Renal cortical epithelial cell (primary cell): ENCODE measurements at regions not wholly inside any gene's neighbourhood (a gene's known extent, or its start where the extent isn't known, plus 50 kb on each side); places are given as distances from the start of the nearest gene placed in this dataset.

ENCODE experiments used
- DNase-seq: peaks from one replicate; pipeline ENCODE4 v3.0.0-alpha.2; 2011; ENCODE audit warnings: low read depth

- no peak for DNase-seq
Measured at GRCh38 chr22:49264696-49265095, 563.0 kb downstream of the BRD1 start.

DNA sequence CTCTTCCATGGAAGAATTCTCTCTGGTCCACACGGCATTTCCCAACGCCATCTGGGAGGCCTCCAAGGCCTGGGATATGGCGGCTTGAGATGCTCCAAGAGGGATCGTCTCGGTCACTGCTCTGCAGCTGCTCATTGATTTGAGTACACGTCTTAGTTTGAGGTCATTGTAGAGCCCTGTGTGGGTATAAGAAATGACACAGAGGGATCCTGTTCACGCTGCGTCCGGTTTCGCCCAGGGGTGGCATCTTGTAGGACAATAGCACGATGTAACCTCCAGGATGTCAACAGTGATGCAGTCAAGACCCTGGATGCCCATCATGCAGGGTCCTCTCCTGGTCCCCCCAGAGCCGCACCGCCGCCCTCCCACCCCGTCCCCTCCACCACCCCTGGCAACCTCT is 564.6 kb downstream of the BRD1 start:
- no peak for DNase-seq

DNA sequence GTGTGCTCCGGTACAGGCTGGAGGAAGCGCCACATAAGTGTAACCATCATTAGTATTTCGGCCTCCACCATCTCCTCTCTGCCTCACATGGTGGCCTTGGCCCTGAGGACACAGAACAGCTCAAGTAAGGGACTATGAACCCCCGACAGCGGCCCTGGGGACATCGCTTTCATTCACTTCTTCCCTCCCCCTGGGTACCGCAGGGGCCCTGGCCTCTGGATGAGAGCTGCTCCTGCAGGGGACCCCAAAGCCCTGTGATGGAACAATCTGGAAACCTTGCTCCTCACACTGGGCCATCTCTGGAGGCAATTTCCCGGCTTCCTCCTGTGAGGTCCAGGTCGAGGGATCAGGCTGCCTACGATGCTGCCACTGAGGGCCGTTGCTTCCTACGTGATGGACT is 565.5 kb downstream of the BRD1 start:
- no peak for DNase-seq

- no peak for DNase-seq
Measured at GRCh38 chr22:49261616-49262015, 566.1 kb downstream of the BRD1 start.

DNA sequence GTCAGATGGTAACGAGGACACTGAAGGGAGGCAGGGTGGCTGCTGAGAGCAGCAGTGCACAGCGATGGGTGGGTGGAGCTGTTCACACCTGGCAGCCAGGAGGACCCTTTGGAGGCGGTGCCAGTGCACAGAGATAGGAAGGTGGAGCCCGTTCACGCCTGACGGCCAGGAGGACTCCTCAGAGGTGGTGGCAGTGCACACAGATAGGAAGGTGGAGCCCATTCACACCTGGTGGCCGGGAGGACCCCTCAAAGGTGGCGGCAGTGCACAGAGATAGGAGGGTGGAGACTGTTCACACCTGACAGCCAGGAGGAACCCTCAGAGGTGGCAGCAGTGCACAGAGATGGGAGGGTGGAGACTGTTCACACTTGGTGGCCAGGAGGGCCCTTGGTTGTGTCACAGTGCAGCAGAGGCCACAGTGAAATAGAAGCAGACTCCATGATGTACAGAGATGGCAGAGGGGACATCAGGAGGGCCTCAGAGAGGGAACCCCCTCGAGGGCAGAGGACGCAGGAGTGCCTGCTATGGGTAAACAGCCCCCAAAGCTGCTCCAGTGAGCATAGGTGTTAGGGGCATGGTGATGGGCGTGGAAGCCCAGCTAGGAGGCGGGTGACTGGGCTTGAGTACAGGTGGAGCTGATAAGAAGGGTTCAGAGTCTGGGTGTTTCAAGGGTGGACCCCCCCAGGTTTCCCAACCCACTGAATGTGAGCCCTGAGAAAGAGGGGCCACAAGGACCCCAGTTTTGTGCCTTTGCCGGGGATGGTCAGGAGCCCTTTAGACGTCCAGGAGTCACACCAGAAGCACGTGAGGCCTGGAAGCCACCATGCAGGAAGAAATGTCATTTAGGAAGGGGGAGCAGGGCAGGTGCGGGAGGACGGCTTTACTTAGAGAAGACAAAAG is 566.7 kb downstream of the BRD1 start:
- DNase-seq = no peak

DNA sequence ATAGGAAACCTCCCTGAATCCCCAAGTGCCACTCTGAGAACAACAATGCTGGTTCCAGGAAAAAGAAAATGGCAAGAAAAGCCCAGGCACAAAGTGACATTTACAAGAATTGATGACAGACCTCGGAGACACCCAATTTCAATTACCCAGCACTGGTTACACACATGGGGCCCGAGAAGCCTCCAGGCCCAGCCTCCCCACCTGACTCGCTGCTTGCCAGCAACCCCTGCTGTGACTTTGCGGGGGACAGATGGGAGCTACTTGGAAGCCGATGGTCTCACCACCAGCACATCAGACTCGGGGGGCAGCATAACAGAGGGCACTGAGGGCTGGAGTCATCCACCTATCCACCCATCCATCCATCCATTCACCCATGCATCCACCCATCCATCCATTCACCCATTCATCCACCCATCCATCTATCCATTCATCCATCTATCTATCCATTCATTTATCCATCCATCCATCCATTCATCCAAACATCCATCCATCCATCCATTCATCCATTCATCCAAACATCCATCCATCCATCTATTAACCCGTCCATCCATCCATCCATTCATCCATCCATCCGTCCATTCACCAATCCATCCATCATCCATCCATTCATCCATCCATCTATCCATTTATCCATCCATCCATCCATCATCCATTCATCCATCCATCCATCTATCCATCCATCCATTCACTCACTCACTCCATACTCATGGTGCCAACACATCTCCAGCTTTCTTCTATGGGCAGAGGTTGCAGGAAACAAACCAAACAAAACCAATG is 567.6 kb downstream of the BRD1 start:
- DNase-seq = no peak

DNA sequence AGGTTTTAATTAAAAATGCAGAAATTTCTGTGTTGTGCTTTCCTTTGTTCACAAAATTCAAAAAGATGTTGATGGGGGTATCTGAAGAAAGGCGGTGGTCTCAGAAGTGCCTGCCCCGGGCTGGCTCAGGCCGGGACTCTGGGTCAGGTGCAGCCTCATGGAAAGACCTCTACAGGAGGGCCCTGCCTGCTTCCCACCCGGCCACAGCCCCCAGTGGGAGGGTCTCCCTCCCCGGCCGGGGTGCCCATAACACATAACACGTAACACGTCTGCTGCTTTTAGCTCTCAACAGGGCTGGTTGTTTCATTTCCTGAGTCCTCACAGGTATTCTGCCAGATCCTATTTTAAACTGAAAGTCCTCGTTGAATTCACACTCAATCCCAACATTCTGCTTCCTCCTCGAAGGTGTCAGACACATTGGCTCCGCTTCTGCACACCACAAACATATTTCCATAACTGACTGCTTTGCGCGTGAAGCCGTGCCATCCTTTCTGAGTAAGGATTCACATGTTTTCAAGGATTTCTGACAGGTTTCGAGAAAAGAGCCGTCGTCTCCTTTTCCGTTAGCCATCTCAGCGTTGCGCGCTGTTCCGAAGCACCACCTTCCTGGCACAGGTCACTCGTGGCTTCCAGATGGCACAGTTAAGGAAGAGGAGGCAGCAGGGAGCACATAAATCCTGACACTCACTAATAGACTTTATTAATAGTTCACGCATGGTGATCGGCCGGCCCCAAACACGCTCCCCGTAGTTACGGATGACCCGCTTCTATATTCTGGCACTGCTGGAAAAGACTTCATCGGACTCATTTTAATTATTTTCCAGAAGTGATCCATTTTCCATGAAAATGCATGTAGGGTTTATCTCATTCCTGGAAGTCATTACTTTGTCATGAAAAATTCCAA is 569.3 kb downstream of the BRD1 start:
- DNase-seq = no peak

DNA sequence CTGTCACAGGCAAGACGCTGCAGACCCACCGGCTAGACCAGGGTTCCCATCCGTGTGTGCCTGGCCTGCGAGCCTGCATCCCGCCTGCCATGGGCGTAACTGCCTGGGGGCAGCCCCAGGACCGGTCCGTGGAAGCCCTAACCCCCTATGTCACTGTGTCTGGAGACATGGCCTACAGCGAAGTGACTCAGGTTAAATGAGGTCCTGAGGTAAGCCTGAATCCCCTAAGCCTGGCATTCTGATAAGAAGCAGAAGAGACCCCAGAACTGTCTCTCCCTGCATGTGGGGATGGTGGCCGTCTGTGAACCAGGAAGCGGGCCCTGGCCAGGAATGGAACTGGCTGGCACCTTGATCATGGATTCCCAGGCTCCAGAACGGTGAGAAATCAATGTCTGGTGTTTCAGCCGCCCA is 570.1 kb downstream of the BRD1 start:
- no peak for DNase-seq

DNA sequence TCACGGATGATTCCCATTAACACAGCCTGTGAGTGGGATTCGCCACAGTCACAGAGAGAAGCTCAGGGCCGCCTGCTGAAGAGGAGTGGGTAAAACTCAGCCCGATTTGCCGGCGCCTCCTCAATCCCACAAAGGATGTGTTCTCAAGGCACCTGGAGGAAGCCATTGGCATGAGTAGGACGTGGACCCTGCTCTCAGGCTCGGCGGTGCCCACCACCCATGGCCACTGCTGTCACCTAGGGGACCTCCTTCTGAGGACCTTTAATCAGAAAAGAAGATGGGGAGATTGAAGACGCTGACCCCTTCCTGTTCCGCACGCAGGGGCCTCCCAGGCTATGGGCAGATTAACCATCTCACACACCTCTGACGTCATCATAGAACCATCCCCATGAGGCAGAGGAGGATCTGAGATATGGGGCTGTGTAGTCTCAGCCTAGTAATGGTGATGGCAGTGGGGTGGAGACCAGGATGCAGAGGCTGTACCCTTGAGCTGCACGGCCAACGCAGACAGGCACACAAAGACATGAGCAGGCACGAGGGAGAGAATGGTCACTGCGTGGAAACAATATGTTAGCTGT is 571.8 kb downstream of the BRD1 start:
- no peak for DNase-seq

- DNase-seq = no peak
Measured at GRCh38 chr22:49255154-49255553, 572.5 kb downstream of the BRD1 start.

- no peak for DNase-seq
Measured at GRCh38 chr22:49253656-49254055, 574.0 kb downstream of the BRD1 start.

DNA sequence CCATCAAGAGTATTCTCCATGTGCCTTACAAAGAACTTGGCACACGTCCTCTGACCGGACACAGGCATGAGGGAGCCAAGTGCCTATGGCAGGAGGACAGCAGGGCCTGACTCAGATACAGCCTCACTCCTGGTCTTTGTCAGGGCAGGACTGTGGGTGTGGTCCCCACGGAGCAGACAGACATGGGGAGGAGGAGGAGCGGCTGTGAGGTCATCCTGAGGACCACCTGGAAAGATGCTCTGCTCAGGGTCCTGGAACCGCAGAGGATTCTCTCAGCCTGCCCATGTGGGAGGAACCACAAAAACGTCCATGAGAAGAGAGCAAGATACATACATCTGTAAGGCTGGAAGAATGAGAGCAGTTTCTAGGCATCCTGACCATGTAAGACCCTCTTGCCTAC is 576.3 kb downstream of the BRD1 start:
- DNase-seq = no peak

DNA sequence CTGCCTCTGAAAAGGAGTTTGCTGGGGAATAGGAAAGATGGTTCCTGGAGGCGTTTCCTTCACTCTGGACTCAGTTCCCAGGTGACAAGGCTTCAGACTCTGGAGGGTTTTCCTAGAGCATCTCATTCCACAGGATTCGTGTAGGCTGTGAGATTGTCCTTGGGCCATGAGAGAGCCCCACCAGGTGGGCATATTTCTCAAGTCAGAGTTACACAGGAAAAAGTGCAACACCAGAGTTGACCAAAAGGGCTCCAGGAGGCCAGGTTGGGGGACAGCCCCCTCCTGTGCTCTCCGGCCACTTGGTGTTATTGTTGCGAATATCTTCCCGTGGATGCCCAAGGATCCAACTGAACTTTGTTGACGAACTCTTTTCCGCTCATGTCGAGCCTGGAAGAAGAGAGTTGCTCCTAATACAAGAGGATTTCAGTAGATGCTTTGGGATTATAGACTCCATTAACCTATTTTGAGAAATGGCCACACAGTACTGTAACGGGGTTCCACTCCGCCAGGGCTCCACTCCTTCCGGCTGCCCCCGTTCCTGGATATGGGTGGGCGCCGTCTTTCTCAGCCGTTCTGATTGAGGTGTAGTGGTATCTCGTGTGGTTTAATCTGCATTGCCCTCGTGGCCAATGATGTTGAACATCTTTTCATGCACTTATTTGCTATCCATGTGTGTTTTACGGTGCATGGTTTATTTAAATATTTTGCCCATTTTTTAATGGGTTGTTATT is 580.3 kb downstream of the BRD1 start:
- no peak for DNase-seq

DNA sequence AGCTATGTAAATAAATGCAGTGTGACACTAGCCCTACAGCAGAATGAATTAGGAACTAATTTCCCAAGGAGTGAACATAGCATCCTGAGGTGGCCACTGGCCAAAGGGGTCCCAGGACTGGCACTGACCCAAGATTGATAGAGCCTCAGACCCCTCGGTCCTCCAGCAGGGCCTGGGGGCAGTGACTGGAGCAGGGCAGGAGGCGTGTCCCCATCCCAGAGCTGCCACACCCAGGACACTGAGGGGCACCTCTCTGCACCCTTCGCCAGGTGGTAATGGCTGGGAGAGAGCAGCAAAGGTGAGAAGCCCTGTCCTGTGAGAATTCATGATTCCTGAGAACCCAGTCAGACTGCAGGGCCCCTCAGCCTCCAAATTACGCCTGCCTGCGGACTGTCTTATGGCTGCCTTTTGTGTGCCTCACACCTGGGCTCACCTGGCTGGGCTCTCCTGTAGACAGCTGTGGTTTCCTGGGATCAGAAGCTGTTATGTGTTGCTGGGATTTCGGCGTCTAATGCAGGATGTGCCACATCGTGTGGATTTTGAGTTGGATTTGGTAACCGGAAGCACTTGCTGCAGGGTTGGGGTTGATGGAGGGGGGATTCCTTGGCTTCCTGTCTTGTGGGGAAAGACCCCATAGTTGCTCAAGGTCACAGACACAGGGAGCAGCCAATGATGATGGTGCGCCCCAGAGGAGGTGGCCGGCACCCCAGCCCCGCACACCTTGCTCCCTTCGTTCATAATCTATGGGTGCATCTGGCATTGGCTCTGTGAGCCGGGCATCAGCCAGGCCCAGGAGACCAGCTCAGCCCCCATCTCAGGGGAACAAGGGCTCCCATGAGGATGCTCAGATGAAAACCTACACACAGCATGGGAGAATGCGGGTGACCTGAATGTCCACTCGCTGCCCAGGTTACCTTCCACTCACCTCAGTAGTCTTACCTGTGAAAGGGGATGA is 582.9 kb downstream of the BRD1 start:
- DNase-seq = no peak

GRCh38 chr22:49243965-49244364 is 583.7 kb downstream of the BRD1 start:
- no peak for DNase-seq

- no peak for DNase-seq
Measured at GRCh38 chr22:49243335-49243734, 584.3 kb downstream of the BRD1 start.

DNA sequence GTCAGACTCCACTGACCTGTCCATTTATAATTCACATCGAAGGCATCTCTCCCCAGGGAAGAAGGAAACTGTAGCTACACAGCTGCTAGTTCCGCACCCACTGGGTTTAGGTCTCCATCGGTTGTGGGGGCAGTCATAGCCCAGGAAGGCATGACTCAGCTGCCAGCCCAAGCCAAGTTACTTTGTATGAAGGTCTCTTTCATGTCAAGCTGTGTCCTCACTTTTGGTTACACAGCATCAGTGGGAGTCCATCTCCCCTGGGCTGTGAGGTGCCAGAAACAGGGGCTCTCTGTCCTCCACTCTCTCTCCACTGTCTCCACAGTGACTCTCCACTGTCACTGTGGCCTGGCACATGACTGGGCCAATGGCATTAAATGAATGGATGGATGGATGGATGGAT is 585.2 kb downstream of the BRD1 start:
- DNase-seq = no peak

DNA sequence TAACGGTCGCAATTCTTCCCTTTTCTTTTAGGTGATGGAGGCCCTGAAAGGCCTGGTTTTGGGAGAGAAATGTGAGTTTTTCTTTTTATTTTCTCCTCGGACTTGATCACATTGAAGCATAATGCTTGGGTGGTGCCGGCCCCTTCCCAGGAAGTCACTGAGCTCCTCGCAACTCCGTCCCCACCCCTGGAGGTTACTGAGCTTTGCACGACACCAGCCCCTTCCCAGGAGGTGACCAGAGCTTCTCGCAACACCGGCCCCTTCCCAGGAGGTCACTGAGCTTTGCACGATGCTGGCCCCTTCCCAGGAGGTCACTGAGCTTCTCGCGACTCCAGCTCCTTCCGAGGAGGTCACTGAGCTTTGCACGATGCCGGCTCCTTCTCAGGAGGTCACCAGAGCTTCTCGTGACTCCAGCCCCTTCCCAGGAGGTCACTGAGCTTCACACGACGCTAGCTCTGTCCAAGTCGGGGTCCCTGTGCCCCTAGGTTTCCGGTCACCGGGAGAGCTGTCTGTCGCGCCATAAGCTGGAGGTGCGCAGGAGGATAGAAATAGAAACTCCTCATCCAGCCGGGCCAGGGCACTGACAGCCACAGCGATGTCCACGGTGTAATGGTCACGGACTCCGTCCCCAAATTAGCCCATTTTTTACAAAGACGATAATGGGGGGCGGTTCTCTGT is 586.4 kb downstream of the BRD1 start:
- no peak for DNase-seq

GRCh38 chr22:49240472-49240871 is 587.2 kb downstream of the BRD1 start:
- DNase-seq = no peak
